AG04450 (cell line): ENCODE measurements at regions not wholly inside any gene's neighbourhood (a gene's known extent, or its start where the extent isn't known, plus 50 kb on each side); places are given as distances from the start of the nearest gene placed in this dataset.

ENCODE experiments used
- CTCF ChIA-PET: fragments of 300-600, 350-600 bp; formaldehyde crosslinking; extraction: SDS; loops from one replicate; lab custom pipeline; 2022; ENCODE audit warnings: antibody characterized with exemption, inconsistent platforms; lab: Charles Lee
- POLR2A ChIA-PET: fragments of 350-600 bp; formaldehyde crosslinking; extraction: SDS; loops from one replicate; lab custom pipeline; 2021; ENCODE audit warnings: antibody characterized with exemption, inconsistent platforms; lab: Yijun Ruan, JAX
- DNase-seq: peaks from one replicate; pipeline ENCODE4 v3.0.0-alpha.2; 2011; ENCODE audit warnings: low read depth, low spot score
- H3K27ac ChIP-seq: one replicate; pipeline ENCODE4 v1.5.1; 2012; ENCODE audit warnings: low read depth, low read length, control low read depth
- H3K27me3 ChIP-seq: one replicate; pipeline ENCODE4 v1.6.0; 2012; ENCODE audit warnings: low read length; ENCODE audit not compliant: control insufficient read depth, insufficient read depth
- H3K4me3 ChIP-seq: 2 replicates; pipeline ENCODE4 v1.5.1; 2011; ENCODE audit warnings: mild to moderate bottlenecking, low read depth, low read length, control low read depth
- H3K9me3 ChIP-seq: 2 replicates; pipeline ENCODE4 v1.5.1; 2012; ENCODE audit warnings: low read length; ENCODE audit not compliant: control insufficient read depth, insufficient read depth
- CTCF ChIP-seq: IDR thresholded peaks from 2 replicates; pipeline ENCODE4 v1.5.1; 2011; ENCODE audit warnings: low read depth, low read length, control low read depth, inconsistent platforms

DNA sequence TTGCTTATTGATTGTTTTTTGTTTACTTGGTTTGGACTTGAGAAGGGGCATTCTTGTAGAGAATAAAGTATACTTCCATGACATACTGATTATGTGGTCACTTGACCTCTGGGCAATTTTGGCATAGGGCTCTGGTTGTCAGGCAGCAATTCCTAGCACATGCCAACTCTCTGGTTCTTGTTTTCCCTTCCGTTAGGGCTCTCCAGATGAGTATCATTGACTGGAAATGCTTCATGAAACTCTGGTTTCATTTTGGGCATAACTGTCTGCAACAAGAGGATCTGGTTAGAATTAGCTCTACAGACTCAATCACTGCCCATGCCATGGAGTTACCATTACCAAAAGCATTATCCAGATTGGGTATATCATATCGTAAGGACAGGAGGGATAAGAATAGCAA lies 1057.9 kb downstream of the FAT4 start:
- ChIA-PET CTCF (no interaction called here), POLR2A (no interaction called here)
- H3K27ac ChIP-seq, result no peak overlapping the region
- no peak for TF ChIP-seq CTCF
- DNase-seq, result no peak
- no peaks in the 10 kb centered on the region for H3K27me3 ChIP-seq
- no peak overlapping the region for H3K4me3 ChIP-seq
- no peaks in the 10 kb centered on the region for H3K9me3 ChIP-seq

DNA sequence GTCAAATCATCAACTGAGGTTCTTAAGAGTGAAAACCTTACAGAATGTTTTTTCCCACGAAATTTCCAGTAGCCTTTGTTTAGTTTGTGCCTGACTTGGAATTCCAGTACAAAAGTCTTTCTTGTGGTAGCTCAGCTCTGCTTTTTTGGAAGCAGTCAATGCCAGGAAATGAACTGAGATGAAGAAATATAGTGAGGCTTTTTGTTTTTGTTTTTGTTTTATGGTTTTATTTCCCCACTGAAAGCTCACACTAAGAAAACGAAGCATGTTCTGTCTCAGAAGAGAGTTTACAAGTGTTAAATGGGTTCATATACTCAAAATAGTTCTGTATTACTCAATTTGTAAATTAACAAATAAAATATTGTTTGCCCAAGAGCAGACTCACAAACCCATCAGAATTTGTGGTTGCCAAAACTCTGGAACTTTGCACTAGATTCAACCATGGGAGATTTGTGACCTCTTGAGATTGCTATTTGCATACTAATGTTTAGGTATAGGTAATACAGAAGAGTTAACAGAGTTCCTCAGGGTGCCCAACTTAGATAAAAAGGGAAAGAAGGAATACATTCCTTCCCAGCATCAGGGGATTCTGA lies 1060.8 kb downstream of the FAT4 start:
- no peaks in the 10 kb centered on the region for H3K9me3 ChIP-seq
- H3K27me3 ChIP-seq, result no peaks in the 10 kb centered on the region
- no peak overlapping the region for H3K27ac ChIP-seq
- POLR2A ChIA-PET, result no interaction called here
- CTCF ChIA-PET, result no interaction called here
- DNase-seq, result no peak
- no peak for TF ChIP-seq CTCF
- H3K4me3 ChIP-seq, result no peak overlapping the region

- ChIA-PET POLR2A (no interaction called here), CTCF (no interaction called here)
- TF ChIP-seq CTCF, result no peak
- no peak overlapping the region for H3K27ac ChIP-seq
- H3K27me3 ChIP-seq, result no peaks in the 10 kb centered on the region
- no peak overlapping the region for H3K4me3 ChIP-seq
- DNase-seq, result no peak
- no peaks in the 10 kb centered on the region for H3K9me3 ChIP-seq
Observed at GRCh38 chr4:126385954-126386353, 1071.2 kb downstream of the FAT4 start.

- DNase-seq, result no peak
- no peak overlapping the region for H3K4me3 ChIP-seq
- TF ChIP-seq CTCF, result no peak
- no peak overlapping the region for H3K27ac ChIP-seq
- CTCF ChIA-PET, result no interaction called here
- POLR2A ChIA-PET, result no interaction called here
- no peaks in the 10 kb centered on the region for H3K27me3 ChIP-seq
- H3K9me3 ChIP-seq, result no peaks in the 10 kb centered on the region
Observed at GRCh38 chr4:126386512-126386911, 1071.8 kb downstream of the FAT4 start.

- no peak for TF ChIP-seq CTCF
- Histone ChIP-seq H3K9me3 (no peaks in the 10 kb centered on the region), H3K27ac (no peak overlapping the region), H3K27me3 (no peaks in the 10 kb centered on the region), H3K4me3 (no peak overlapping the region)
- no peak for DNase-seq
- CTCF ChIA-PET, result no interaction called here
- POLR2A ChIA-PET, result no interaction called here
Observed at GRCh38 chr4:126395664-126396063, 1080.9 kb downstream of the FAT4 start.
